ENCODE measurements at regions not wholly inside any gene's neighbourhood (a gene's known extent, or its start where the extent isn't known, plus 50 kb on each side); places are given as distances from the start of the nearest gene placed in this dataset.

DNA sequence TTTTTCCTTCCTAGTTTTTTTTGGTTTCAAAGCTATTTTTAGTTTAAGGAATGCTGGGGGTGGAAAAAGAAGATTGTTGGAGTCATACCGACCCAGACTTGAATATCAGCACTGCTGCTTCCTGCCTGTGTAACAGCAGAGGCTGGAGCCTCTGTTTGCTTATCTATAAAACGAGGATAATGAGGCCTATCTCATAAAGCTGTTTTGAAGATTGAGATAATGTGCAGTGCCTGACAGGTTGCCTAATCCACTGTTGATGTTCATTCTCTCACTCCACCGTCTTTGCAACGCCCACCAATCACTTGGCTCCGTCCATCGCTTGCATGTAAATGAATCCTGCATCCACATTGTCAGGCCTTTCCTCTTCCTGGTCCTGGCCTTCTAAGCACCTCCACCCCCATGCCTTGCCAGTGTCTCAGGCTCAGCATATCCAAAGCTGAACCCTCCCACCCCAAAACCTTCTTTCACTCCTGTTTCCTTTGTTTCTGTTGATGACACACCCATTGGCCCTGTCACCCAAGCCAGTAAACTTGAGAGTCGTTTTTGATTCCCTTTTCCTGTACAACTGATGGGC lies 94.9 kb downstream of the MEX3B start (continued):
- TF ChIP-seq ZNF174 (CRISPR knock-in tag; IDR thresholded peaks at IDR 0.05) (no peak), SMARCA4 (IDR thresholded peaks at IDR 0.05) (0 out of 2 replicates have a peak, but pooled peaks have one; percentile 27), PRMT5 (CRISPR knock-in tag; IDR thresholded peaks at IDR 0.05) (no peak), EWSR1 (IDR thresholded peaks at IDR 0.05; ENCODE audit: borderline replicate concordance, low read depth, partially characterized antibody) (no peak), BACH1 (tag; IDR thresholded peaks at IDR 0.05) (no peak), ZNF41 (CRISPR knock-in tag; conservative IDR thresholded peaks at IDR 0.05) (no peak), HMG20B (CRISPR knock-in tag; IDR thresholded peaks at IDR 0.05) (no peak), FOS (IDR thresholded peaks at IDR 0.05; ENCODE audit: extremely low read depth, insufficient read length) (no peak), ZNF436 (CRISPR knock-in tag; IDR thresholded peaks at IDR 0.05) (no peak), ZNF23 (CRISPR knock-in tag; IDR thresholded peaks at IDR 0.05) (no peak), ZNF778 (CRISPR knock-in tag; IDR thresholded peaks at IDR 0.05) (no peak), ZC3H4 (CRISPR knock-in tag; IDR thresholded peaks at IDR 0.05; ENCODE audit: borderline replicate concordance) (no peak), ATF1 (CRISPR knock-in tag; IDR thresholded peaks at IDR 0.05) (no peak), ATF1 (tag; IDR thresholded peaks at IDR 0.05) (no peak), EP300 (IDR thresholded peaks at IDR 0.05; ENCODE audit: low read length) (peak; percentile 67; the same call in 1 of the 2 replicates), SP2 (IDR thresholded peaks at IDR 0.05; ENCODE audit: extremely low read depth, low read depth, low read length, poor library complexity, severe bottlenecking) (no peak), RCOR1 (IDR thresholded peaks at IDR 0.05; ENCODE audit: borderline replicate concordance in 1 of 2, low read depth in 2 of 2, low read length in 2 of 2) (peak in 1 of 2 experiments; percentile 87; a peak in 2 of 4 replicates), ZNF589 (CRISPR knock-in tag; IDR thresholded peaks at IDR 0.05; ENCODE audit: low read depth) (no peak), BCL6 (CRISPR knock-in tag; IDR thresholded peaks at IDR 0.05) (no peak)
- TF ChIP-seq, protein P1, sequence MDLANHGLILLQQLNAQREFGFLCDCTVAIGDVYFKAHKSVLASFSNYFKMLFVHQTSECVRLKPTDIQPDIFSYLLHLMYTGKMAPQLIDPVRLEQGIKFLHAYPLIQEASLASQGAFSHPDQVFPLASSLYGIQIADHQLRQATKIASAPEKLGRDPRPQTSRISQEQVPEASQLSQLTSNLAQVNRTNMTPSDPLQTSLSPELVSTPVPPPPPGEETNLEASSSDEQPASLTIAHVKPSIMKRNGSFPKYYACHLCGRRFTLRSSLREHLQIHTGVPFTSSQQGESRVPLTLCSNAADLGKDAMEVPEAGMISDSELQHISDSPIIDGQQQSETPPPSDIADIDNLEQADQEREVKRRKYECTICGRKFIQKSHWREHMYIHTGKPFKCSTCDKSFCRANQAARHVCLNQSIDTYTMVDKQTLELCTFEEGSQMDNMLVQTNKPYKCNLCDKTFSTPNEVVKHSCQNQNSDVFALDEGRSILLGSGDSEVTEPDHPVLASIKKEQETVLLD (IDR thresholded peaks at IDR 0.05) = no peak
- TF ChIP-seq, protein P2, sequence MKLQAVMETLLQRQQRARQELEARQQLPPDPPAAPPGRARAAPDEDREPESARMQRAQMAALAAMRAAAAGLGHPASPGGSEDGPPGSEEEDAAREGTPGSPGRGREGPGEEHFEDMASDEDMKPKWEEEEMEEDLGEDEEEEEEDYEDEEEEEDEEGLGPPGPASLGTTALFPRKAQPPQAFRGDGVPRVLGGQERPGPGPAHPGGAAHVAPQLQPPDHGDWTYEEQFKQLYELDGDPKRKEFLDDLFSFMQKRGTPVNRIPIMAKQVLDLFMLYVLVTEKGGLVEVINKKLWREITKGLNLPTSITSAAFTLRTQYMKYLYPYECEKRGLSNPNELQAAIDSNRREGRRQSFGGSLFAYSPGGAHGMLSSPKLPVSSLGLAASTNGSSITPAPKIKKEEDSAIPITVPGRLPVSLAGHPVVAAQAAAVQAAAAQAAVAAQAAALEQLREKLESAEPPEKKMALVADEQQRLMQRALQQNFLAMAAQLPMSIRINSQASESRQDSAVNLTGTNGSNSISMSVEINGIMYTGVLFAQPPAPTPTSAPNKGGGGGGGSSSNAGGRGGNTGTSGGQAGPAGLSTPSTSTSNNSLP (IDR thresholded peaks at IDR 0.05; ENCODE audit: borderline replicate concordance, low read depth, low read length) = 0 out of 2 replicates have a peak, but pooled peaks have one; percentile 15
- TF ChIP-seq, protein P3, sequence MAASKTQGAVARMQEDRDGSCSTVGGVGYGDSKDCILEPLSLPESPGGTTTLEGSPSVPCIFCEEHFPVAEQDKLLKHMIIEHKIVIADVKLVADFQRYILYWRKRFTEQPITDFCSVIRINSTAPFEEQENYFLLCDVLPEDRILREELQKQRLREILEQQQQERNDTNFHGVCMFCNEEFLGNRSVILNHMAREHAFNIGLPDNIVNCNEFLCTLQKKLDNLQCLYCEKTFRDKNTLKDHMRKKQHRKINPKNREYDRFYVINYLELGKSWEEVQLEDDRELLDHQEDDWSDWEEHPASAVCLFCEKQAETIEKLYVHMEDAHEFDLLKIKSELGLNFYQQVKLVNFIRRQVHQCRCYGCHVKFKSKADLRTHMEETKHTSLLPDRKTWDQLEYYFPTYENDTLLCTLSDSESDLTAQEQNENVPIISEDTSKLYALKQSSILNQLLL (CRISPR knock-in tag; IDR thresholded peaks at IDR 0.05; ENCODE audit: borderline replicate concordance) = no peak
- TF ChIP-seq, protein P4, sequence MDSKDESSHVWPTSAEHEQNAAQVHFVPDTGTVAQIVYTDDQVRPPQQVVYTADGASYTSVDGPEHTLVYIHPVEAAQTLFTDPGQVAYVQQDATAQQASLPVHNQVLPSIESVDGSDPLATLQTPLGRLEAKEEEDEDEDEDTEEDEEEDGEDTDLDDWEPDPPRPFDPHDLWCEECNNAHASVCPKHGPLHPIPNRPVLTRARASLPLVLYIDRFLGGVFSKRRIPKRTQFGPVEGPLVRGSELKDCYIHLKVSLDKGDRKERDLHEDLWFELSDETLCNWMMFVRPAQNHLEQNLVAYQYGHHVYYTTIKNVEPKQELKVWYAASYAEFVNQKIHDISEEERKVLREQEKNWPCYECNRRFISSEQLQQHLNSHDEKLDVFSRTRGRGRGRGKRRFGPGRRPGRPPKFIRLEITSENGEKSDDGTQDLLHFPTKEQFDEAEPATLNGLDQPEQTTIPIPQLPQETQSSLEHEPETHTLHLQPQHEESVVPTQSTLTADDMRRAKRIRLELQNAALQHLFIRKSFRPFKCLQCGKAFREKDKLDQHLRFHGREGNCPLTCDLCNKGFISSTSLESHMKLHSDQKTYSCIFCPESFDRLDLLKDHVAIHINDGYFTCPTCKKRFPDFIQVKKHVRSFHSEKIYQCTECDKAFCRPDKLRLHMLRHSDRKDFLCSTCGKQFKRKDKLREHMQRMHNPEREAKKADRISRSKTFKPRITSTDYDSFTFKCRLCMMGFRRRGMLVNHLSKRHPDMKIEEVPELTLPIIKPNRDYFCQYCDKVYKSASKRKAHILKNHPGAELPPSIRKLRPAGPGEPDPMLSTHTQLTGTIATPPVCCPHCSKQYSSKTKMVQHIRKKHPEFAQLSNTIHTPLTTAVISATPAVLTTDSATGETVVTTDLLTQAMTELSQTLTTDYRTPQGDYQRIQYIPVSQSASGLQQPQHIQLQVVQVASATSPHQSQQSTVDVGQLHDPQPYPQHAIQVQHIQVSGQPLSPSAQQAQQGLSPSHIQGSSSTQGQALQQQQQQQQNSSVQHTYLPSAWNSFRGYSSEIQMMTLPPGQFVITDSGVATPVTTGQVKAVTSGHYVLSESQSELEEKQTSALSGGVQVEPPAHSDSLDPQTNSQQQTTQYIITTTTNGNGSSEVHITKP (IDR thresholded peaks at IDR 0.05; ENCODE audit: partially characterized antibody) = peak; percentile 27
